Breast epithelium (tissue), 4 donors: ENCODE measurements at regions not wholly inside any gene's neighbourhood (a gene's known extent, or its start where the extent isn't known, plus 50 kb on each side); places are given as distances from the start of the nearest gene placed in this dataset.

ENCODE experiments used
- DNase-seq, 2 donors: peaks; one replicate each; pipeline ENCODE4 v3.0.0-alpha.2; 2019; ENCODE audit warnings: low spot score in 2 of 2
- H3K27ac ChIP-seq, 2 donors: fragments of 200-600 bp; sonication (generic) in 1 of 2; one replicate each; pipeline ENCODE4 v1.5.1; 2016 to 2019; ENCODE audit warnings: mild to moderate bottlenecking in 1 of 2
- H3K27me3 ChIP-seq, 2 donors: fragments of 200-600 bp; sonication (generic) in 1 of 2; one replicate each; pipeline versions ENCODE4 v1.5.1 to v1.6.0; 2017 to 2019; ENCODE audit warnings: control low read depth in 1 of 2, mild to moderate bottlenecking in 1 of 2
- H3K36me3 ChIP-seq: fragments of 200-600 bp; one replicate; pipeline ENCODE4 v1.5.1; 2019
- H3K4me1 ChIP-seq, 2 donors: fragments of 200-600 bp; sonication (generic); one replicate each; pipeline ENCODE4 v1.5.1; 2016 to 2019; ENCODE audit warnings: control low read depth in 1 of 2
- H3K4me3 ChIP-seq, 3 donors: fragments of 200-600 bp; sonication (generic); 1 replicate in 2 of 3; 2 replicates in 1 of 3; pipeline ENCODE4 v1.5.1; 2016 to 2019; ENCODE audit warnings: mild to moderate bottlenecking in 3 of 3, moderate library complexity in 2 of 3
- H3K9me3 ChIP-seq, 2 donors: fragments of 200-600 bp; sonication (generic) in 1 of 2; one replicate each; pipeline ENCODE4 v1.5.1; 2016 to 2019; ENCODE audit warnings: control low read depth in 1 of 2
- POLR2A ChIP-seq: fragments of 450-650 bp; IDR thresholded peaks from one replicate; pipeline ENCODE4 v1.6.1; 2016; ENCODE audit warnings: antibody characterized with exemption, mild to moderate bottlenecking, moderate library complexity
- POLR2AphosphoS5 ChIP-seq, 3 donors: sonication (generic); formaldehyde crosslinking; IDR thresholded peaks; one replicate each; pipeline ENCODE4 v1.6.1; 2017; ENCODE audit warnings: antibody characterized with exemption in 3 of 3
- intact Hi-C: fragments of 100-400 bp; cut with DNase I; formaldehyde crosslinking; loops from one replicate; pipeline ENCODE4 v1.15.1; 2023; ENCODE audit warnings: low total_unique reads
- TF ChIP-seq, protein P1 (sequence below), 3 donors: fragments of 450-650 bp; IDR thresholded peaks; one replicate each; pipeline ENCODE4 v1.5.1; 2016 to 2017; ENCODE audit warnings: antibody characterized with exemption in 3 of 3, mild to moderate bottlenecking in 3 of 3, moderate library complexity in 3 of 3

- Histone ChIP-seq H3K4me3 (no peak overlapping the region), H3K27ac (no peak overlapping the region), H3K4me1 (no peaks in the 10 kb centered on the region), H3K27me3 (no peaks in the 10 kb centered on the region), H3K36me3 (no peaks in the 10 kb centered on the region), H3K9me3 (peaks cover 0 to 3% of the 10 kb centered on the region in 2 donors)
- intact Hi-C loops, result no loop called here
- TF ChIP-seq POLR2A (no peak), POLR2AphosphoS5 (IDR thresholded peaks at IDR 0.05) (no peak)
- TF ChIP-seq, protein P1, sequence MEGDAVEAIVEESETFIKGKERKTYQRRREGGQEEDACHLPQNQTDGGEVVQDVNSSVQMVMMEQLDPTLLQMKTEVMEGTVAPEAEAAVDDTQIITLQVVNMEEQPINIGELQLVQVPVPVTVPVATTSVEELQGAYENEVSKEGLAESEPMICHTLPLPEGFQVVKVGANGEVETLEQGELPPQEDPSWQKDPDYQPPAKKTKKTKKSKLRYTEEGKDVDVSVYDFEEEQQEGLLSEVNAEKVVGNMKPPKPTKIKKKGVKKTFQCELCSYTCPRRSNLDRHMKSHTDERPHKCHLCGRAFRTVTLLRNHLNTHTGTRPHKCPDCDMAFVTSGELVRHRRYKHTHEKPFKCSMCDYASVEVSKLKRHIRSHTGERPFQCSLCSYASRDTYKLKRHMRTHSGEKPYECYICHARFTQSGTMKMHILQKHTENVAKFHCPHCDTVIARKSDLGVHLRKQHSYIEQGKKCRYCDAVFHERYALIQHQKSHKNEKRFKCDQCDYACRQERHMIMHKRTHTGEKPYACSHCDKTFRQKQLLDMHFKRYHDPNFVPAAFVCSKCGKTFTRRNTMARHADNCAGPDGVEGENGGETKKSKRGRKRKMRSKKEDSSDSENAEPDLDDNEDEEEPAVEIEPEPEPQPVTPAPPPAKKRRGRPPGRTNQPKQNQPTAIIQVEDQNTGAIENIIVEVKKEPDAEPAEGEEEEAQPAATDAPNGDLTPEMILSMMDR (IDR thresholded peaks at IDR 0.05), result no peak
- DNase-seq, result no peak
Measured at GRCh38 chr5:67496051-67496450, 299.5 kb upstream of the CD180 start.

DNA sequence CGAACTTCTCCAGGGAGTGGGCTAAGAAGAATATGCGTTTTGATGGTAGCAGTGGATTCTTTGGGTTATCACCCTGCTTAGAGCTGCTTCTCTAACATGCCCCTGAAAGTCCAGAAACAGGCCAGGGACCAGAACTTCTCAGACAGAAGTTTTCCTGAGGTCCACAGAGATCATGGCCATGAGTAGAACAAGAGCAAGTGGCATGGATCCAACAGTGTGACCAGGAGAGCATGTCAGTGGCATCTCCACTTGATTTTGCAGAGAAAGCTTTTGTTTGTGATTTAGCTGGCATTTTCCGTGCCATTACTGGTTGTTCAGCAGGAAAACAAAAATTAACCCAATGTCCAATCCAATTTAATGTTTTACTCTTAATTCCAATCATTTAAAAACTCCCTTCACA, 298.5 kb upstream of the CD180 start:
- Histone ChIP-seq H3K4me3 (no peak overlapping the region), H3K27ac (peak overlapping the region in 1 of 2 donors; percentile 38), H3K4me1 (no peaks in the 10 kb centered on the region), H3K9me3 (peaks cover 0 to 3% of the 10 kb centered on the region in 2 donors), H3K36me3 (no peaks in the 10 kb centered on the region), H3K27me3 (no peaks in the 10 kb centered on the region)
- no peak for DNase-seq
- TF ChIP-seq POLR2A (no peak), POLR2AphosphoS5 (IDR thresholded peaks at IDR 0.05) (no peak)
- TF ChIP-seq, protein P1 (IDR thresholded peaks at IDR 0.05), result no peak
- intact Hi-C loops, result no loop called here

DNA sequence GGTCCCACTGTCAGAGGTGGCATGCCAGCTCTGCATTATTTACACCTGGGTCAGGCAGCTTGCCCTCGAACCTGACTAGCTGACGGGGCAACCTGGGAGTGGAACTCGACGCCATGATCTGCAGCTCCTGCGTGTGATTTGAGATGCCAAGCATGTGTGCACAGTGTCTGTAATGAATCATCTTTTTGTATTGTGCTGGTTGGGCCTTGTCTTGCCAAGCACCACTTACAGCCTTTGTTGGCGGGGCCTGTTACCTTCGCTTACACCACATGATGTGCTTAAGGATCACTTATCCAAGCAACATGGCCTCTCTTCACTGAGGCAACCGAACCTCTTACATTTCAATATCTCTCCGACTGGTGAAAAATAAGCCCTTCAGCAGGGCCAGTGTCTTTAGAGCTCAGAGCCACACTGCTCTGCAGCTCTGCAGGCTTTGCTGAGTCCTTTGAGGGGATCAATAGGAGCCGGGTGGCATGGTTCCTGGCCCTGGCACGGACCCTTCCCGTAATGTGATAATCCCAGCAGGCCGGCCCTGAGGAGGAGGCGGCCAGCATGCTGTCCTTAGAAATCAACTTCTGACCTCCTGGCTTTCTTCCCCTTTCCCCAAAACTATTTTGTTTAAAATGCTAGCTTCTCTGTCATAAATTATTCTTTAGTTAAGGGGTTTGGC, 297.7 kb upstream of the CD180 start:
- TF ChIP-seq, protein P1 (IDR thresholded peaks at IDR 0.05), result no peak
- no peak for TF ChIP-seq POLR2A
- no peak for TF ChIP-seq POLR2AphosphoS5 (IDR thresholded peaks at IDR 0.05)
- Histone ChIP-seq H3K36me3 (no peaks in the 10 kb centered on the region), H3K27me3 (no peaks in the 10 kb centered on the region), H3K4me1 (no peaks in the 10 kb centered on the region), H3K9me3 (peaks cover 0 to 1% of the 10 kb centered on the region in 2 donors), H3K27ac (peak overlapping the region in 1 of 2 donors; percentile 25), H3K4me3 (no peak overlapping the region)
- DNase-seq, result no peak
- intact Hi-C loops, result no loop called here

DNA sequence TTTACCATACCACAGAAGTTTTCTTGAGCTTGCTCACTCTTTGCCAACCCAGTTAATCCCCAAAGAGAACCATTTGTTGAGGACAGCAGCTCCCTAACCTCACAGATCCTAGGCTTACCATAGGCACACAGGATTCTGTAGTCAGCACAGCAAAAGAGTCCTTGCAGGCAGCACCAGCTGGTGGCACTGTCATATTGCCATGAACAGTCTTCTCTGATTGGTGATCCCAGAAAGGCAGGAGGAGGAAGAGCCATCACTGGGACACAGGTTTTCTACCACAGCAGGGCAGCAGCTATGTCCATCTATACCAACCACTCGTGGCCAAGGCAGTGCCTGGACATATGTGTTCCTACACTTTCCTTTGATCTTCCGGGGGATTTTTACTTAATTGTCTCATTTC, 297.1 kb upstream of the CD180 start:
- DNase-seq, result no peak
- Histone ChIP-seq H3K27me3 (no peaks in the 10 kb centered on the region), H3K9me3 (no peaks in the 10 kb centered on the region), H3K27ac (no peak overlapping the region), H3K4me3 (no peak overlapping the region), H3K4me1 (no peaks in the 10 kb centered on the region), H3K36me3 (no peaks in the 10 kb centered on the region)
- no peak for TF ChIP-seq POLR2AphosphoS5 (IDR thresholded peaks at IDR 0.05)
- TF ChIP-seq, protein P1 (IDR thresholded peaks at IDR 0.05), result peak in 2 of 3 donors; percentile 8 to 10
- intact Hi-C loops, result no loop called here

- no peak for DNase-seq
- Histone ChIP-seq H3K4me3 (no peak overlapping the region), H3K27ac (no peak overlapping the region), H3K9me3 (no peaks in the 10 kb centered on the region), H3K27me3 (no peaks in the 10 kb centered on the region), H3K4me1 (no peaks in the 10 kb centered on the region), H3K36me3 (no peaks in the 10 kb centered on the region)
- intact Hi-C loops, result no loop called here
- TF ChIP-seq POLR2A, result no peak
- no peak for TF ChIP-seq POLR2AphosphoS5 (IDR thresholded peaks at IDR 0.05)
- TF ChIP-seq, protein P1 (IDR thresholded peaks at IDR 0.05), result no peak
Measured at GRCh38 chr5:67490543-67491321, 294.1 kb upstream of the CD180 start.
